Osteoblast (primary cell): ENCODE measurements at regions not wholly inside any gene's neighbourhood (a gene's known extent, or its start where the extent isn't known, plus 50 kb on each side); places are given as distances from the start of the nearest gene placed in this dataset.

Experiments
- DNase-seq: peaks from one replicate; pipeline ENCODE4 v3.0.0; 2011; ENCODE audit warnings: low spot score, mixed read lengths; ENCODE audit not compliant: insufficient read length; ENCODE audit errors: missing footprints
- H2AFZ ChIP-seq: 2 replicates; pipeline ENCODE4 v1.6.0; 2011; ENCODE audit warnings: mild to moderate bottlenecking, low read length
- H3K27ac ChIP-seq: 2 replicates; pipeline ENCODE4 v1.5.1; 2011; ENCODE audit warnings: mild to moderate bottlenecking, low read depth, low read length, moderate library complexity
- H3K27me3 ChIP-seq: 2 replicates; pipeline ENCODE4 v1.6.0; 2012; ENCODE audit warnings: mild to moderate bottlenecking, control low read depth, inconsistent platforms, low read length, moderate library complexity; ENCODE audit not compliant: insufficient read depth
- H3K36me3 ChIP-seq: 2 replicates; pipeline ENCODE4 v1.5.1; 2011; ENCODE audit warnings: mild to moderate bottlenecking, low read length, control low read depth, moderate library complexity; ENCODE audit not compliant: insufficient read depth
- H3K4me1 ChIP-seq: 2 replicates; pipeline ENCODE4 v1.5.1; 2011; ENCODE audit warnings: mild to moderate bottlenecking, low read length, control low read depth, moderate library complexity; ENCODE audit not compliant: insufficient read depth
- H3K4me2 ChIP-seq: 2 replicates; pipeline ENCODE4 v1.6.0; 2011; ENCODE audit warnings: mild to moderate bottlenecking, low read length; ENCODE audit not compliant: insufficient read depth
- H3K4me3 ChIP-seq: fragments of 200-600 bp; sonication (generic); 3 replicates; pipeline ENCODE4 v1.5.1; 2012; ENCODE audit warnings: mild to moderate bottlenecking, low read length, inconsistent platforms; ENCODE audit not compliant: insufficient read depth
- H3K79me2 ChIP-seq: 2 replicates; pipeline ENCODE4 v1.6.0; 2012; ENCODE audit warnings: mild to moderate bottlenecking, low read length, control low read depth, inconsistent platforms; ENCODE audit not compliant: insufficient read depth
- H3K9me3 ChIP-seq: 2 replicates; pipeline ENCODE4 v1.5.1; 2011; ENCODE audit warnings: low read depth, low read length, control low read depth
- H4K20me1 ChIP-seq: 2 replicates; pipeline ENCODE4 v1.6.0; 2012; ENCODE audit warnings: mild to moderate bottlenecking, low read length, control low read depth; ENCODE audit not compliant: insufficient read depth
- CTCF ChIP-seq: IDR thresholded peaks from 2 replicates; pipeline ENCODE4 v1.5.1; 2011; ENCODE audit warnings: mild to moderate bottlenecking, low read depth, low read length, moderate library complexity; ENCODE audit errors: extremely low read depth

- H4K20me1 ChIP-seq = no peaks in the 10 kb centered on the region
- no peaks in the 10 kb centered on the region for H3K27me3 ChIP-seq
- H3K4me1 ChIP-seq = no peaks in the 10 kb centered on the region
- no peak overlapping the region for H3K4me2 ChIP-seq
- no peak overlapping the region for H3K4me3 ChIP-seq
- DNase-seq = no peak
- no peaks in the 10 kb centered on the region for H3K36me3 ChIP-seq
- no peak for TF ChIP-seq CTCF
- H3K9me3 ChIP-seq = no peaks in the 10 kb centered on the region
- H3K79me2 ChIP-seq = no peaks in the 10 kb centered on the region
- H2AFZ ChIP-seq = no peak overlapping the region
- H3K27ac ChIP-seq = no peak overlapping the region
These were observed 862.2 kb upstream of the SEMA6A start for GRCh38 chr5:117436846-117437245.

GRCh38 chr5:117435203-117435602 is 860.6 kb upstream of the SEMA6A start:
- Histone ChIP-seq H3K4me3 (no peak overlapping the region), H3K27me3 (no peaks in the 10 kb centered on the region), H3K79me2 (no peaks in the 10 kb centered on the region), H3K27ac (no peak overlapping the region), H4K20me1 (no peaks in the 10 kb centered on the region), H3K4me1 (no peaks in the 10 kb centered on the region), H3K36me3 (no peaks in the 10 kb centered on the region), H3K9me3 (no peaks in the 10 kb centered on the region), H3K4me2 (no peak overlapping the region), H2AFZ (no peak overlapping the region)
- DNase-seq = no peak
- no peak for TF ChIP-seq CTCF

GRCh38 chr5:117434254-117434653 is 859.6 kb upstream of the SEMA6A start:
- no peak overlapping the region for H3K27ac ChIP-seq
- no peaks in the 10 kb centered on the region for H3K79me2 ChIP-seq
- no peaks in the 10 kb centered on the region for H3K36me3 ChIP-seq
- DNase-seq = no peak
- no peak for TF ChIP-seq CTCF
- no peaks in the 10 kb centered on the region for H3K27me3 ChIP-seq
- H3K4me1 ChIP-seq = no peaks in the 10 kb centered on the region
- no peak overlapping the region for H3K4me2 ChIP-seq
- no peak overlapping the region for H3K4me3 ChIP-seq
- H4K20me1 ChIP-seq = no peaks in the 10 kb centered on the region
- H3K9me3 ChIP-seq = no peaks in the 10 kb centered on the region
- H2AFZ ChIP-seq = no peak overlapping the region

GRCh38 chr5:117433818-117434217 is 859.2 kb upstream of the SEMA6A start:
- Histone ChIP-seq H2AFZ (no peak overlapping the region), H3K4me1 (no peaks in the 10 kb centered on the region), H4K20me1 (no peaks in the 10 kb centered on the region), H3K79me2 (no peaks in the 10 kb centered on the region), H3K4me2 (no peak overlapping the region), H3K27ac (no peak overlapping the region), H3K9me3 (no peaks in the 10 kb centered on the region), H3K36me3 (no peaks in the 10 kb centered on the region), H3K27me3 (no peaks in the 10 kb centered on the region), H3K4me3 (no peak overlapping the region)
- no peak for TF ChIP-seq CTCF
- DNase-seq = no peak
